HCT116 (cell line): ENCODE measurements at regions not wholly inside any gene's neighbourhood (a gene's known extent, or its start where the extent isn't known, plus 50 kb on each side); places are given as distances from the start of the nearest gene placed in this dataset.

Experiments
- ATAC-seq: fragments of 200-7000 bp; cut with Tn5 transposase; 2 replicates; pipeline ENCODE4 v1.9.1; 2020; ENCODE audit warnings: mild to moderate bottlenecking, moderate library complexity
- BruUV-seq: library from RNA; stranded (reverse); fragments of 400-500 nt; replicated peaks from 2 replicates; lab custom pipeline; 2021; lab: Mats Ljungman, UMichigan
- CTCF ChIA-PET: fragments of 300-600 bp; sonication (Branson Sonifier 250); formaldehyde crosslinking; loops from one replicate; lab custom pipeline; 2021; ENCODE audit warnings: antibody characterized with exemption; lab: Charles Lee
- POLR2A ChIA-PET: fragments of 300-600, 350-600 bp; sonication (Branson Sonifier 250); formaldehyde crosslinking; loops from one replicate; lab custom pipeline; 2021; ENCODE audit warnings: antibody characterized with exemption; lab: Charles Lee
- RAD21 ChIA-PET, 2 experiments: fragments of 300-600 bp; sonication (Branson Sonifier 250); formaldehyde crosslinking; loops; one replicate each; lab custom pipeline; 2023; ENCODE audit warnings: low total read pairs in 2 of 2; ENCODE audit not compliant: uncharacterized antibody in 2 of 2, unreplicated experiment in 2 of 2, low non-redundant PET in 1 of 2; lab: Charles Lee
- DNase-seq: peaks from one replicate; pipeline ENCODE4 v3.0.0-alpha.2; 2010; ENCODE audit warnings: low read depth, low spot score
- H2AFZ ChIP-seq: fragments of 200-600 bp; shearing (Covaris generic), sonication (generic); 2 replicates; pipeline ENCODE4 v1.6.1; 2017; ENCODE audit warnings: low read depth, mixed run types, mixed read lengths, antibody characterized with exemption, low read length; ENCODE audit not compliant: poor library complexity, severe bottlenecking
- H3K27ac ChIP-seq: 2 replicates; pipeline ENCODE4 v1.5.1; 2012; ENCODE audit warnings: low read depth, low read length
- H3K27me3 ChIP-seq: fragments of 200-600 bp; sonication (generic); 2 replicates; pipeline ENCODE4 v1.6.1; 2016; ENCODE audit warnings: mixed run types, low read length, mixed read lengths; ENCODE audit not compliant: insufficient read depth
- H3K36me3 ChIP-seq, 2 experiments: fragments of 200-500 bp in 1 of 2; fragments of 200-600 bp in 1 of 2; sonication (Bioruptor generic) in 1 of 2; sonication (generic) in 1 of 2; 2 replicates each; pipeline versions ENCODE4 v1.5.1 to v1.6.1; 2014 to 2016; ENCODE audit warnings: low read length in 2 of 2, inconsistent platforms in 1 of 2, mixed read lengths in 1 of 2, mixed run types in 1 of 2; ENCODE audit not compliant: insufficient read depth in 2 of 2, control insufficient read depth in 1 of 2
- H3K4me1 ChIP-seq, 2 experiments: fragments of 200-600 bp in 1 of 2; sonication (generic) in 1 of 2; 2 replicates each; pipeline versions ENCODE4 v1.5.1 to v1.6.1; 2012 to 2017; ENCODE audit warnings: low read length in 2 of 2, inconsistent platforms in 1 of 2, mild to moderate bottlenecking in 1 of 2, mixed read lengths in 1 of 2, mixed run types in 1 of 2, moderate library complexity in 1 of 2; ENCODE audit not compliant: insufficient read depth in 2 of 2, control insufficient read depth in 1 of 2
- H3K4me2 ChIP-seq: fragments of 200-600 bp; sonication (generic); 2 replicates; pipeline ENCODE4 v1.6.1; 2017; ENCODE audit warnings: mixed run types, low read length, mixed read lengths
- H3K4me3 ChIP-seq, 2 experiments: fragments of 200-600 bp in 1 of 2; sonication (generic) in 1 of 2; replicated peaks in 1 of 2; 2 replicates each; pipeline ENCODE4 v1.5.1; 2011 to 2016; ENCODE audit warnings: low read length in 2 of 2, control low read depth in 1 of 2, low read depth in 1 of 2, mild to moderate bottlenecking in 1 of 2, mixed read lengths in 1 of 2, mixed run types in 1 of 2
- H3K79me2 ChIP-seq: fragments of 200-600 bp; sonication (generic); 2 replicates; pipeline ENCODE4 v1.6.1; 2017; ENCODE audit warnings: mild to moderate bottlenecking, mixed run types, low read length, moderate library complexity, mixed read lengths; ENCODE audit not compliant: insufficient read depth
- H3K9ac ChIP-seq: fragments of 200-600 bp; sonication (generic); 2 replicates; pipeline ENCODE4 v1.6.1; 2016; ENCODE audit warnings: low read length, mixed read lengths
- H3K9me2 ChIP-seq: fragments of 200-600 bp; sonication (generic), shearing (Covaris generic); 2 replicates; pipeline ENCODE4 v1.6.1; 2017; ENCODE audit warnings: mixed run types, mild to moderate bottlenecking, moderate library complexity; ENCODE audit not compliant: insufficient read depth
- H3K9me3 ChIP-seq, 2 experiments: fragments of 200-500 bp in 1 of 2; fragments of 200-600 bp in 1 of 2; sonication (Bioruptor generic) in 1 of 2; sonication (generic) in 1 of 2; 2 replicates each; pipeline ENCODE4 v1.6.1; 2014 to 2017; ENCODE audit warnings: low read length in 2 of 2, mixed read lengths in 2 of 2, inconsistent platforms in 1 of 2, low read depth in 1 of 2, mild to moderate bottlenecking in 1 of 2, mixed run types in 1 of 2, moderate library complexity in 1 of 2; ENCODE audit not compliant: control insufficient read depth in 1 of 2, insufficient read depth in 1 of 2
- H4K20me1 ChIP-seq: fragments of 200-600 bp; sonication (generic), shearing (Covaris generic); 2 replicates; pipeline ENCODE4 v1.6.1; 2017; ENCODE audit warnings: mixed run types, mild to moderate bottlenecking, moderate library complexity; ENCODE audit not compliant: insufficient read depth
- JUND ChIP-seq: IDR thresholded peaks from 2 replicates; pipeline ENCODE4 v1.6.1; 2012
- YY1 ChIP-seq: IDR thresholded peaks from 2 replicates; pipeline ENCODE4 v1.6.1; 2011; ENCODE audit warnings: low read length, low read depth, moderate library complexity, mild to moderate bottlenecking; ENCODE audit not compliant: insufficient replicate concordance; ENCODE audit errors: extremely low read depth
- intact Hi-C: fragments of 100-400 bp; cut with micrococcal nuclease; formaldehyde crosslinking; loops from 2 replicates; pipeline ENCODE4 v1.10.0; 2022
- TF ChIP-seq, protein P1 (sequence below), 3 experiments: fragments of 200-600 bp in 1 of 3; sonication (generic) in 1 of 3; IDR thresholded peaks in 2 of 3; conservative IDR thresholded peaks in 1 of 3; 2 replicates each; pipeline ENCODE4 v1.5.1; 2012 to 2017; ENCODE audit warnings: low read depth in 2 of 3, low read length in 2 of 3, antibody characterized with exemption in 1 of 3, borderline replicate concordance in 1 of 3, control low read depth in 1 of 3, mild to moderate bottlenecking in 1 of 3, mixed read lengths in 1 of 3, mixed run types in 1 of 3, moderate library complexity in 1 of 3; ENCODE audit not compliant: insufficient read depth in 1 of 3

DNA sequence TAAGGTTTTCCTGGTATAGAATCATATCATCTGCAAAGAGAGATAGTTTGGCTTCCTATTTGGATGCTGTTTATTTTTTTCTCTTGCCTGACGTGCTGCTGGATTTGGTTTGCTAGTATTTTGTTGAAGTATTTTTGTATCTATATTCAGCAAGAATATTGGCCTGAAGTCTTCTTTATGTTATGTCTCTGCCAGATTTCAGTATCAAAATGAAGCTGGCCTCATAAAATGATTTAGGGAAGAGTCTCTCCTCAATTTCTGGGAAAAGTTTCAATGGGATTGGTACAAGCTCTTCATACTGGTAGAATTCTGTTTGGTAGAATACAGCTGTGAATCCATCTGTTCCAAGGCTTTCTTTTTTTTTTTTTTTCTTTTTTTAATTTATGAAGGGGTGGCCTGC, 799.0 kb upstream of the TYRP1 start:
- ATAC-seq (no peak), DNase-seq (no peak)
- POLR2A ChIA-PET = no interaction called here
- no peaks in the 10 kb centered on the region for H3K4me1 ChIP-seq
- CTCF ChIA-PET = no interaction called here
- H3K9ac ChIP-seq = no peak overlapping the region
- peaks cover 10 to 17% of the 10 kb centered on the region in 2 experiments; a peak in 2 of 4 replicates for H3K9me3 ChIP-seq
- RAD21 ChIA-PET = no interaction called here
- TF ChIP-seq YY1 = no peak
- TF ChIP-seq, protein P1, sequence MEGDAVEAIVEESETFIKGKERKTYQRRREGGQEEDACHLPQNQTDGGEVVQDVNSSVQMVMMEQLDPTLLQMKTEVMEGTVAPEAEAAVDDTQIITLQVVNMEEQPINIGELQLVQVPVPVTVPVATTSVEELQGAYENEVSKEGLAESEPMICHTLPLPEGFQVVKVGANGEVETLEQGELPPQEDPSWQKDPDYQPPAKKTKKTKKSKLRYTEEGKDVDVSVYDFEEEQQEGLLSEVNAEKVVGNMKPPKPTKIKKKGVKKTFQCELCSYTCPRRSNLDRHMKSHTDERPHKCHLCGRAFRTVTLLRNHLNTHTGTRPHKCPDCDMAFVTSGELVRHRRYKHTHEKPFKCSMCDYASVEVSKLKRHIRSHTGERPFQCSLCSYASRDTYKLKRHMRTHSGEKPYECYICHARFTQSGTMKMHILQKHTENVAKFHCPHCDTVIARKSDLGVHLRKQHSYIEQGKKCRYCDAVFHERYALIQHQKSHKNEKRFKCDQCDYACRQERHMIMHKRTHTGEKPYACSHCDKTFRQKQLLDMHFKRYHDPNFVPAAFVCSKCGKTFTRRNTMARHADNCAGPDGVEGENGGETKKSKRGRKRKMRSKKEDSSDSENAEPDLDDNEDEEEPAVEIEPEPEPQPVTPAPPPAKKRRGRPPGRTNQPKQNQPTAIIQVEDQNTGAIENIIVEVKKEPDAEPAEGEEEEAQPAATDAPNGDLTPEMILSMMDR (IDR thresholded peaks at IDR 0.05 in 2 of 3, conservative IDR thresholded peaks at IDR 0.05 in 1 of 3; ENCODE audit: borderline replicate concordance in 1 of 3, insufficient read depth in 1 of 3, low read depth in 2 of 3, low read length in 2 of 3) = no peak
- no peaks in the 10 kb centered on the region for H3K27me3 ChIP-seq
- intact Hi-C loops = no loop called here
- H3K4me3 ChIP-seq = no peak overlapping the region
- no peak overlapping the region for H2AFZ ChIP-seq
- no peaks in the 10 kb centered on the region for H3K9me2 ChIP-seq
- H4K20me1 ChIP-seq = no peaks in the 10 kb centered on the region
- H3K27ac ChIP-seq = no peak overlapping the region
- BruUV-seq = no TSS peak
- no peaks in the 10 kb centered on the region for H3K79me2 ChIP-seq
- no peaks in the 10 kb centered on the region; a peak in 1 of 4 replicates for H3K36me3 ChIP-seq
- H3K4me2 ChIP-seq = no peak overlapping the region

DNA sequence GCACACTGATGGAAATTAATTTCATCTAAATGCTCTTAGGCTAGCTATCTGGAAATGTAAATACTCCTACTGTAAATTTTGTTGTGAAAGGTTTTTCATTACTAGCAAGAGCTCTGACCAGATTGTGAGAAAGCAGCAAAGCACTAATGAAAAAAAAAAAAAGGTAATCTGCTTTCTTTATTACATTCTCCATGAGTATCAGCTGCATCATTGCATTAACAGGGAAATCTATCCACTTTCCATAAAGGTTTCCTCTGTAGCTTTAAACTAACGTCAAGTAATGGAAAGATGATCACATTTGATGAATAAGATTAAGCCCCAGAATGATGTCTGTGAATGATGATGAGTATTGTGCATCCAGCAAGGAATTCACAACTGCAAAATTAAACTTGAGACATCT, 790.6 kb upstream of the TYRP1 start:
- ChIA-PET RAD21 (no interaction called here), POLR2A (no interaction called here), CTCF (no interaction called here)
- Histone ChIP-seq H4K20me1 (no peaks in the 10 kb centered on the region), H3K9me2 (no peaks in the 10 kb centered on the region), H3K4me2 (no peak overlapping the region), H3K27me3 (no peaks in the 10 kb centered on the region), H3K79me2 (no peaks in the 10 kb centered on the region), H2AFZ (no peak overlapping the region), H3K9me3 (peaks cover 3 to 9% of the 10 kb centered on the region in 2 experiments; a peak in 2 of 4 replicates), H3K4me3 (no peak overlapping the region), H3K36me3 (no peaks in the 10 kb centered on the region), H3K4me1 (no peaks in the 10 kb centered on the region), H3K9ac (no peak overlapping the region), H3K27ac (no peak overlapping the region)
- TF ChIP-seq JUND = no peak
- BruUV-seq = no TSS peak
- DNase-seq = no peak
- no peak for ATAC-seq
- intact Hi-C loops = no loop called here
